ENCODE measurements at regions not wholly inside any gene's neighbourhood (a gene's known extent, or its start where the extent isn't known, plus 50 kb on each side); places are given as distances from the start of the nearest gene placed in this dataset.

- TF ChIP-seq CTCF (conservative IDR thresholded peaks at IDR 0.05; ENCODE audit: low read depth, low read length) (no peak), RAD21 (IDR thresholded peaks at IDR 0.05; ENCODE audit: low read length) (no peak), FOS (IDR thresholded peaks at IDR 0.05; ENCODE audit: low read depth, low read length) (no peak)
These were observed 198.7 kb upstream of the ADAMTS3 start for GRCh38 chr4:72767618-72768302.

Measured in IMR-90 (cell line).